Activated naive CD4-positive, alpha-beta T cell treated with anti-CD3 and anti-CD28 coated beads, Interleukin-2, amount 10 ng/mL, durations not matched to agents 7 days and 5 days (primary cell): ENCODE measurements at regions not wholly inside any gene's neighbourhood (a gene's known extent, or its start where the extent isn't known, plus 50 kb on each side); places are given as distances from the start of the nearest gene placed in this dataset.
"Not testable (repeated sequence)": the region's sequence is repeated elsewhere in the genome, so short reads cannot be mapped to it uniquely, and the experiment has no call there.

Source experiments
- CTCF ChIA-PET: fragments of 350-600 bp; sonication (Branson Sonifier 250); formaldehyde crosslinking; loops from one replicate; lab custom pipeline; 2021; ENCODE audit warnings: antibody characterized with exemption; lab: Charles Lee
- DNase-seq: peaks from one replicate; pipeline ENCODE4 v3.0.0-alpha.2; 2020
- H3K27ac Mint-ChIP-seq: one replicate; pipeline ENCODE4 v1.8.0; 2021; ENCODE audit warnings: mild to moderate bottlenecking, moderate library complexity, mixed read lengths
- H3K27me3 Mint-ChIP-seq: one replicate; pipeline ENCODE4 v1.8.0; 2021; ENCODE audit warnings: mild to moderate bottlenecking, mixed read lengths
- H3K36me3 Mint-ChIP-seq: one replicate; pipeline ENCODE4 v1.8.0; 2021; ENCODE audit warnings: mixed read lengths
- H3K4me1 Mint-ChIP-seq: one replicate; pipeline ENCODE4 v1.8.0; 2021; ENCODE audit warnings: mixed read lengths
- H3K4me3 Mint-ChIP-seq: one replicate; pipeline ENCODE4 v1.8.0; 2021; ENCODE audit warnings: mild to moderate bottlenecking, moderate library complexity, mixed read lengths
- H3K9me3 Mint-ChIP-seq: one replicate; pipeline ENCODE4 v1.8.0; 2021; ENCODE audit warnings: mixed read lengths

DNA sequence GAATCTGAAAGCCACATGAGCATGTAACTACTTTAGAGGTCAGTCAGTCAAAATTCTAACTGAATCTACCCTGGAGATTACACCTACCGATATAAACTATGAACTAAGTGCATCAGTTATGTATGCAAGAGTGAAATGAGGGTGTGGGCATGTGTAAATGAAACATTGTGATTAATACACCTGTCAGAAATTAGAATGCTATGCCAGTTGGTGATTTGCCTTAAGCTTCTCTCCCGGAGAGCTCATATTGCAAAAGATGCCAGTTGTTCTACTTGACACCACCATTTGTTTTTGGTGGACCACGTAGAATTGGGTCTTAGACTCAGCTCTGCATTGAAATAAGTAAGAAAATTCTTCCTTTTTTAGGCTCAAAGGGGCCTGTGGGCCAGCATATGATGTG lies 91.0 kb upstream of the KBTBD8 start:
- CTCF ChIA-PET, result no interaction called here
- no peaks in the 10 kb centered on the region for H3K36me3 Mint-ChIP-seq
- no peaks in the 10 kb centered on the region for H3K27me3 Mint-ChIP-seq
- no peaks in the 10 kb centered on the region for H3K9me3 Mint-ChIP-seq
- H3K4me1 Mint-ChIP-seq, result no peaks in the 10 kb centered on the region
- DNase-seq, result no peak
- H3K4me3 Mint-ChIP-seq, result no peak overlapping the region
- H3K27ac Mint-ChIP-seq, result no peak overlapping the region

GRCh38 chr3:66910266-66911055 lies 87.6 kb upstream of the KBTBD8 start:
- no peak overlapping the region for H3K4me3 Mint-ChIP-seq
- no peaks in the 10 kb centered on the region for H3K4me1 Mint-ChIP-seq
- H3K36me3 Mint-ChIP-seq, result no peaks in the 10 kb centered on the region
- no peak for DNase-seq
- H3K27ac Mint-ChIP-seq, result no peak overlapping the region
- H3K27me3 Mint-ChIP-seq, result no peaks in the 10 kb centered on the region
- CTCF ChIA-PET, result no interaction called here
- peaks cover 2% of the 10 kb centered on the region for H3K9me3 Mint-ChIP-seq

- Mint-ChIP-seq H3K4me1 (no peaks in the 10 kb centered on the region), H3K4me3 (no peak overlapping the region), H3K36me3 (no peaks in the 10 kb centered on the region), H3K27me3 (no peaks in the 10 kb centered on the region), H3K27ac (no peak overlapping the region), H3K9me3 (peaks cover 5% of the 10 kb centered on the region)
- no peak for DNase-seq
- CTCF ChIA-PET, result no interaction called here
Measured at GRCh38 chr3:66912306-66912705, 85.8 kb upstream of the KBTBD8 start.

DNA sequence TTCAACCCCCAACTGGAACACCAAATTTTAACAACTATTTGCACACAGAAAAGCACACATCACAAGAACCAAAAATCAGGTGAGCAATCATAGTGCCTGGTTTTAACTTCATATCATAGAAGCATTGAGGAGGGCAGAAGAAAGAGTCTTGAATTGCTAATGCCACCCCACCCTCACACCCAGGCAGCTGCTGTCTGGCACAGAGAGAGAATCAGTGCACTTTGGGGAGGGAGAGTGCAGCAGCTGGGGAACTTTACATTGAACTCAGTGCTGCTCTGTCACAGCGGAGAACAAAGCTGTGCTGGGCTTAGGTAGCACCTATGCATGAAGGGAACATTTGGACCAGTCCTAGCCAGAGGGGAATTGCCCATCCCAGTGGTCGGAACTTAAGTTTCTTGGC lies 76.0 kb upstream of the KBTBD8 start:
- Mint-ChIP-seq H3K4me3 (no peak overlapping the region), H3K4me1 (no peaks in the 10 kb centered on the region), H3K27me3 (no peaks in the 10 kb centered on the region), H3K36me3 (no peaks in the 10 kb centered on the region), H3K27ac (no peak overlapping the region), H3K9me3 (no peaks in the 10 kb centered on the region)
- CTCF ChIA-PET, result no interaction called here
- no peak for DNase-seq

- Mint-ChIP-seq H3K27me3 (no peaks in the 10 kb centered on the region), H3K27ac (no peak overlapping the region), H3K9me3 (no peaks in the 10 kb centered on the region), H3K36me3 (no peaks in the 10 kb centered on the region), H3K4me1 (no peaks in the 10 kb centered on the region), H3K4me3 (no peak overlapping the region)
- DNase-seq, result no peak
- CTCF ChIA-PET, result no interaction called here
Measured at GRCh38 chr3:66923969-66924368, 74.1 kb upstream of the KBTBD8 start.

- CTCF ChIA-PET, result no interaction called here
- no peak for DNase-seq
- Mint-ChIP-seq H3K27me3 (no peaks in the 10 kb centered on the region), H3K4me3 (no peak overlapping the region), H3K27ac (no peak overlapping the region), H3K4me1 (no peaks in the 10 kb centered on the region), H3K36me3 (no peaks in the 10 kb centered on the region), H3K9me3 (no peaks in the 10 kb centered on the region)
Measured at GRCh38 chr3:66928252-66928651, 69.9 kb upstream of the KBTBD8 start.

GRCh38 chr3:66931291-66931690 lies 66.8 kb upstream of the KBTBD8 start:
- CTCF ChIA-PET, result no interaction called here
- Mint-ChIP-seq H3K9me3 (no peaks in the 10 kb centered on the region), H3K4me3 (no peak overlapping the region), H3K36me3 (no peaks in the 10 kb centered on the region), H3K4me1 (no peaks in the 10 kb centered on the region), H3K27me3 (no peaks in the 10 kb centered on the region), H3K27ac (no peak overlapping the region)
- DNase-seq, result no peak

DNA sequence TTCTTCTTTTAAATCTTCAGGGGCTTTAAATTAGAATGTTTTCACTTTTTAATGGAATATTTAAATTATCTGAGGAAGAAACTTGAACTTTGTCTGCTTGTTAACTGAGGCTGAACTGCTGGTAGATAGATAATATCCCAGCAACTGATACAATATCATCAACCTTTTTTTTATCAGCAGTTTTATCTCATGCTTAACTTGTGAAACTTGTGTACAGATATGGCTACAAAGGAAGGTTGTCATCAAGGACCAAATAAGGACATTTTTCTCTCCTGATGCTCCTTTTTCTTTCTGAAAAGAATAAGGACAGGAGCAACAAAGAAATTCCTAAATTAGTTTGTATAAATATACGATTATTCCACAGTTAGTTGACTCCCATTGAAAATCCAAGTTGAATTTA lies 66.4 kb upstream of the KBTBD8 start:
- no peak overlapping the region for H3K27ac Mint-ChIP-seq
- H3K9me3 Mint-ChIP-seq, result no peaks in the 10 kb centered on the region
- DNase-seq, result no peak
- no peaks in the 10 kb centered on the region for H3K27me3 Mint-ChIP-seq
- H3K36me3 Mint-ChIP-seq, result no peaks in the 10 kb centered on the region
- H3K4me3 Mint-ChIP-seq, result no peak overlapping the region
- H3K4me1 Mint-ChIP-seq, result no peaks in the 10 kb centered on the region
- CTCF ChIA-PET, result no interaction called here

GRCh38 chr3:66933233-66933632 lies 64.9 kb upstream of the KBTBD8 start:
- no peak overlapping the region for H3K4me3 Mint-ChIP-seq

GRCh38 chr3:66934041-66934440 lies 64.1 kb upstream of the KBTBD8 start:
- CTCF ChIA-PET, result interaction anchor here (0.7 kb wide), 1 partner anchor 37 kb away, joined by 4 read pairs; no protein-coding TSS in a partner anchor
- peaks cover 3% of the 10 kb centered on the region for H3K27me3 Mint-ChIP-seq

More at GRCh38 chr3:66933233-66933632, 64.9 kb upstream of the KBTBD8 start:
- DNase-seq, result no peak
- Mint-ChIP-seq H3K27me3 (peaks cover 1% of the 10 kb centered on the region), H3K27ac (no peak overlapping the region), H3K4me1 (no peaks in the 10 kb centered on the region), H3K9me3 (no peaks in the 10 kb centered on the region), H3K36me3 (no peaks in the 10 kb centered on the region)
- CTCF ChIA-PET, result no interaction called here

GRCh38 chr3:66934725-66935124 lies 63.4 kb upstream of the KBTBD8 start:
- DNase-seq, result no peak
- Mint-ChIP-seq H3K27ac (no peak overlapping the region), H3K4me3 (no peak overlapping the region), H3K9me3 (no peaks in the 10 kb centered on the region), H3K4me1 (no peaks in the 10 kb centered on the region), H3K27me3 (peaks cover 3% of the 10 kb centered on the region), H3K36me3 (no peaks in the 10 kb centered on the region)
- CTCF ChIA-PET, result interaction anchor here (0.7 to 0.8 kb wide), 2 partner anchors 37 to 56 kb away, joined by 3 to 4 read pairs; no protein-coding TSS in a partner anchor

More at GRCh38 chr3:66934041-66934440, 64.1 kb upstream of the KBTBD8 start:
- Mint-ChIP-seq H3K27ac (no peak overlapping the region), H3K9me3 (no peaks in the 10 kb centered on the region), H3K36me3 (no peaks in the 10 kb centered on the region), H3K4me1 (no peaks in the 10 kb centered on the region), H3K4me3 (no peak overlapping the region)
- no peak for DNase-seq

GRCh38 chr3:66937041-66937440 lies 61.1 kb upstream of the KBTBD8 start:
- not testable (repeated sequence) for H3K9me3 Mint-ChIP-seq, H3K4me1 Mint-ChIP-seq, DNase-seq, H3K36me3 Mint-ChIP-seq, H3K27ac Mint-ChIP-seq, H3K27me3 Mint-ChIP-seq, H3K4me3 Mint-ChIP-seq
- CTCF ChIA-PET, result interaction anchor here (1.6 kb wide), 1 partner anchor 10 kb away, joined by 6 read pairs; no protein-coding TSS in a partner anchor

DNA sequence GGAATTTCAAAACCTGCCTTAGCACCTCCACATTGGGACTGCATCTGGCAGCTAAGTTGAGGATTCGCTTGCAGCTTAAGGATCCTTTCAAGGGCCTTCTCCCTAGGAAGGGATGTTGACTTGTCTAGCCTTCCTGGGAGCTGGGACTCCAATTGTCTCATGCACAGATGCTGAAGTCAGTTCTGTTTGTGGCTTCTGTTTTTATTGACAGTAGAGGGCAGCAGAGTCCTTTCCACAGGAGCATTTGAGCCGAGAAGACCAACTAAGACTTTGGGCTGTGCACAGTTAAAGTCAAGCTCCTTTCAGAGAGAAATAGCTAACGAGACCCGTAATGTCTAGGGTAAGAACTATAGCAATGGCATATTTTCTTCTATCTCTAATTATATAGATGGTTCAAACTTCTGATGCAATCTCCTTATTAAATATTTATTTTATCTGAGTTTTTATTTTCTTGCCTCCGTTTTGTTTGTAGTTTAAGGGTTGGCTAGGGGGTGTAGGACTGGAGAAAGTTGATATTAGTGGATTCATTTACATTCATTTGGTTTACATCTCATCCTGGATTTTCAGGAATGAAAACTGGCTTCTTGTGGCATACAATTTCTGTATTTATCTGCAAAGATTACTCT lies 59.7 kb upstream of the KBTBD8 start:
- Mint-ChIP-seq H3K27ac (no peak overlapping the region), H3K4me1 (no peaks in the 10 kb centered on the region), H3K9me3 (no peaks in the 10 kb centered on the region), H3K27me3 (peaks cover 3% of the 10 kb centered on the region), H3K36me3 (no peaks in the 10 kb centered on the region), H3K4me3 (no peak overlapping the region)
- CTCF ChIA-PET, result interaction anchor here (0.5 to 2.4 kb wide), 15 partner anchors 8 to 1955 kb away, joined by 3 to 17 read pairs (median 4); no protein-coding TSS in a partner anchor
- DNase-seq, result peak; percentile 39

GRCh38 chr3:66948041-66948440 lies 50.1 kb upstream of the KBTBD8 start:
- Mint-ChIP-seq H3K9me3 (no peaks in the 10 kb centered on the region), H3K36me3 (no peaks in the 10 kb centered on the region), H3K4me3 (no peak overlapping the region), H3K27me3 (peaks cover 3% of the 10 kb centered on the region), H3K27ac (no peak overlapping the region), H3K4me1 (no peaks in the 10 kb centered on the region)
- no peak for DNase-seq
- CTCF ChIA-PET, result no interaction called here
